ENCODE measurements at regions not wholly inside any gene's neighbourhood (a gene's known extent, or its start where the extent isn't known, plus 50 kb on each side); places are given as distances from the start of the nearest gene placed in this dataset.

DNA sequence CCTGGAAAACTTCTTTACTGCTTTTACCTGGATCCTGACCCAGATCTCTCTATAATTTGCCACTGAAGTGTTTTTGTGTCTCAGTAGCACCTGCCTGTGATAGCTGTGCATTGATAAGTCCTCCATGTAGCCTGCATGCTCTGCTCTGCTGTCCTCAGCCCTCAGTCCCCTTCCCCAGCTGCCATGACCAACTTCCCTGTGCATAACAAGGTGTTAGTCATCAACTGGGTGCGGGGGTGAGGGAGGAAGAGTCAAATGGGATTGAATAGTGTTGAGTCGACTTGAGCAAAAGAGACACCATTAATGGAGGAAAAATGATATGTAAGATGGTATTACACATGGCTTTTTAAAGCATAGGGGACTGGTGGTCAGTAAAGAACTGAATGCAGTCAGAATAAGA lies 92.2 kb upstream of the PLET1 start:
- H2BK15ac ChIP-seq (ENCODE audit: low read length) = no peak overlapping the region
- H3K4me1 ChIP-seq (replicated peaks in 1 of 4; ENCODE audit: control insufficient read depth in 3 of 4, insufficient read depth in 4 of 4, low read length in 3 of 4) = peaks cover 0 to 3% (median 2%) of the 10 kb centered on the region in 4 experiments; a peak in 2 of 7 replicates
- no peak overlapping the region for H3K56ac ChIP-seq (replicated peaks; ENCODE audit: insufficient read length, low read depth, low read length)
- H3K4me3 ChIP-seq (ENCODE audit: extremely low read depth in 1 of 4, insufficient read depth in 2 of 4, low read depth in 3 of 4, low read length in 4 of 4) = no peak overlapping the region
- H2BK12ac ChIP-seq (ENCODE audit: low read depth, low read length) = no peak overlapping the region
- no peaks in the 10 kb centered on the region; a peak in 1 of 7 replicates for H3K27me3 ChIP-seq (replicated peaks in 1 of 4; ENCODE audit: control insufficient read depth in 3 of 4, extremely low read depth in 1 of 4, insufficient read depth in 3 of 4, low read length in 3 of 4)
- no peaks in the 10 kb centered on the region for H4K20me1 ChIP-seq (replicated peaks in 1 of 2; ENCODE audit: control insufficient read depth in 1 of 2, insufficient read depth in 2 of 2, low read length in 2 of 2)
- H4K8ac ChIP-seq (ENCODE audit: extremely low read depth, insufficient read depth, low read length) = no peak overlapping the region; the same call in 1 of the 2 replicates
- no peaks in the 10 kb centered on the region; a peak in 1 of 8 replicates for H3K36me3 ChIP-seq (ENCODE audit: control insufficient read depth in 2 of 4, insufficient read depth in 4 of 4, low read length in 3 of 4)
- H3K4ac ChIP-seq (replicated peaks; ENCODE audit: insufficient read length, low read depth, low read length) = no peak overlapping the region
- no peak overlapping the region for H4K5ac ChIP-seq (ENCODE audit: insufficient read length, low read depth, low read length)
- no peak overlapping the region for H3K4me2 ChIP-seq (ENCODE audit: insufficient read depth in 1 of 2, low read depth in 2 of 2, low read length in 2 of 2)
- H3K23ac ChIP-seq (ENCODE audit: insufficient read length) = no peak overlapping the region
- H3K18ac ChIP-seq (ENCODE audit: extremely low read depth, low read length) = no peak overlapping the region
- no peaks in the 10 kb centered on the region for H3K23me2 ChIP-seq (ENCODE audit: low read depth, low read length)
- H2BK5ac ChIP-seq (ENCODE audit: low read depth, low read length) = no peak overlapping the region
- no peak overlapping the region for H2BK20ac ChIP-seq (ENCODE audit: low read length)
- DNase-seq (ENCODE audit: low read depth in 1 of 2, low spot score in 2 of 2) (no peak), FAIRE-seq (no peak)
- H2AK5ac ChIP-seq (ENCODE audit: low read depth, low read length) = no peak overlapping the region
- no peak overlapping the region for H3K27ac ChIP-seq (ENCODE audit: low read depth, low read length)
- no peak overlapping the region for H3K9ac ChIP-seq (replicated peaks in 1 of 4; ENCODE audit: extremely low read depth in 1 of 4, low read depth in 3 of 4, low read length in 3 of 4)
- H3K14ac ChIP-seq (ENCODE audit: insufficient read length) = no peak overlapping the region
- no peak overlapping the region for H4K91ac ChIP-seq (replicated peaks; ENCODE audit: insufficient read length, low read length)
- no peak overlapping the region for H2AFZ ChIP-seq (ENCODE audit: low read length)
- WGBS, 2 experiments (ENCODE audit: extremely low coverage in 1 of 2, insufficient coverage in 1 of 2, insufficient read length in 1 of 2, insufficient replicate concordance in 2 of 2, low coverage in 1 of 2, low lambda C conversion rate in 2 of 2, missing lambda C conversion rate in 1 of 2) = 91% methylated on average over 2 of the region's 2 CpGs; no CpG with 5 or more reads in 1 of the 2 experiments
- ChIA-PET POLR2A (ENCODE audit: partially characterized antibody) (no interaction called here), CTCF (ENCODE audit: partially characterized antibody) (no interaction called here)
- no peak overlapping the region for H2BK120ac ChIP-seq (replicated peaks; ENCODE audit: low read depth, low read length)
- H3K79me2 ChIP-seq (ENCODE audit: control insufficient read depth in 1 of 2, insufficient read depth in 2 of 2, low read length in 2 of 2) = no peaks in the 10 kb centered on the region
- H3K9me3 ChIP-seq (ENCODE audit: insufficient read depth in 2 of 2, low read depth in 1 of 2, low read length in 1 of 2) = no peaks in the 10 kb centered on the region
- no peaks in the 10 kb centered on the region for H3K79me1 ChIP-seq (ENCODE audit: low read depth, low read length)
- TF ChIP-seq CHD7 (IDR thresholded peaks at IDR 0.05; ENCODE audit: insufficient replicate concordance, low read length) = no peak

Data from H1 (cell line).